A549 (cell line): ENCODE measurements at regions not wholly inside any gene's neighbourhood (a gene's known extent, or its start where the extent isn't known, plus 50 kb on each side); places are given as distances from the start of the nearest gene placed in this dataset.
A peak's percentile ranks its signal among the peaks of the same experiment; 100 is the strongest.

Experiments
- ATAC-seq, 2 experiments: fragments of 200-7000 bp in 1 of 2; fragments of >200 bp in 1 of 2; cut with Nextera tagmentation in 1 of 2; cut with Tn5 transposase in 1 of 2; 3 replicates each; pipeline versions ENCODE4 v1.8.0 to v1.9.1; 2018 to 2020; ENCODE audit warnings: mild to moderate bottlenecking in 1 of 2, moderate library complexity in 1 of 2
- CTCF ChIA-PET: fragments of 300-600 bp; sonication (Branson Sonifier 250); formaldehyde crosslinking; extraction: SDS; loops from one replicate; lab custom pipeline; 2021; ENCODE audit warnings: antibody characterized with exemption, inconsistent platforms; lab: Yijun Ruan, JAX
- POLR2A ChIA-PET: fragments of 350-600 bp; formaldehyde crosslinking; extraction: SDS; loops from one replicate; lab custom pipeline; 2021; ENCODE audit warnings: antibody characterized with exemption, inconsistent platforms; lab: Yijun Ruan, JAX
- DNase-seq, 2 experiments: peaks; one replicate each; pipeline versions ENCODE4 v3.0.0 to v3.0.0-alpha.2; 2011 to 2016; ENCODE audit warnings: low read depth in 1 of 2, low spot score in 1 of 2
- FAIRE-seq: peaks from 2 replicates; lab custom pipeline; 2011; peaks lifted over from hg19 to GRCh38; lab: Jason Lieb, UNC
- H3K27ac ChIP-seq, 2 experiments: fragments of >200 bp; sonication (Bioruptor Twin); formaldehyde crosslinking; 3 replicates each; pipeline ENCODE4 v1.5.1; 2016 to 2017
- H3K4me1 ChIP-seq: fragments of >200 bp; sonication (Bioruptor Twin); formaldehyde crosslinking; 3 replicates; pipeline ENCODE4 v1.6.1; 2016
- H3K4me2 ChIP-seq: fragments of >200 bp; sonication (Bioruptor Twin); formaldehyde crosslinking; 3 replicates; pipeline ENCODE4 v1.6.1; 2016
- H3K4me3 ChIP-seq: fragments of >200 bp; sonication (Bioruptor Twin); formaldehyde crosslinking; 3 replicates; pipeline ENCODE4 v1.5.1; 2016
- H3K9me3 ChIP-seq: fragments of >200 bp; sonication (Bioruptor Twin); formaldehyde crosslinking; 3 replicates; pipeline ENCODE4 v1.6.1; 2016
- CBX2 ChIP-seq: fragments of 200-600 bp; sonication (generic); IDR thresholded peaks from 2 replicates; pipeline ENCODE4 v1.6.1; 2016; ENCODE audit warnings: low read depth, mild to moderate bottlenecking, borderline replicate concordance
- CBX8 ChIP-seq: fragments of 200-600 bp; sonication (generic); IDR thresholded peaks from 2 replicates; pipeline ENCODE4 v1.6.1; 2016
- CEBPB ChIP-seq, 2 experiments: fragments of >200 bp in 1 of 2; sonication (Bioruptor Twin) in 1 of 2; formaldehyde crosslinking in 1 of 2; IDR thresholded peaks; 2 replicates each; pipeline ENCODE4 v1.6.1; 2012 to 2016
- CHD4 ChIP-seq: fragments of 200-600 bp; sonication (generic); IDR thresholded peaks from 2 replicates; pipeline ENCODE4 v1.6.1; 2016; ENCODE audit warnings: antibody characterized with exemption, mild to moderate bottlenecking, borderline replicate concordance
- EHMT2 ChIP-seq: fragments of 200-600 bp; sonication (generic); IDR thresholded peaks from 2 replicates; pipeline ENCODE4 v1.6.1; 2016; ENCODE audit warnings: antibody characterized with exemption, low read depth, mild to moderate bottlenecking, moderate library complexity
- EP300 ChIP-seq, 2 experiments: fragments of >200 bp; sonication (Bioruptor Twin); formaldehyde crosslinking; IDR thresholded peaks; 2 replicates in 1 of 2; 3 replicates in 1 of 2; pipeline ENCODE4 v1.6.1; 2016 to 2017
- ESRRA ChIP-seq: fragments of 150-350 bp; IDR thresholded peaks from 2 replicates; pipeline ENCODE4 v1.6.1; 2014; ENCODE audit warnings: mild to moderate bottlenecking, low read length, borderline replicate concordance
- FOSB ChIP-seq: fragments of 250-450 bp; sonication (Bioruptor Pico); IDR thresholded peaks from 2 replicates; pipeline ENCODE4 v1.5.0; 2020; ENCODE audit warnings: mild to moderate bottlenecking, moderate library complexity
- FOXS1 ChIP-seq: fragments of 250-450 bp; sonication (Bioruptor Pico); IDR thresholded peaks from 2 replicates; pipeline ENCODE4 v1.5.0; 2020; ENCODE audit warnings: mild to moderate bottlenecking, moderate library complexity
- HDAC2 ChIP-seq: fragments of 200-600 bp; sonication (generic); IDR thresholded peaks from 2 replicates; pipeline ENCODE4 v1.6.1; 2016
- HEYL ChIP-seq: fragments of 250-450 bp; sonication (Bioruptor Pico); IDR thresholded peaks from 2 replicates; pipeline ENCODE4 v1.8.0; 2021; ENCODE audit warnings: mild to moderate bottlenecking, moderate library complexity
- HOXA7 ChIP-seq: fragments of 250-450 bp; sonication (Bioruptor Pico); IDR thresholded peaks from 2 replicates; pipeline ENCODE4 v1.5.0; 2020; ENCODE audit warnings: mild to moderate bottlenecking, moderate library complexity
- KDM5A ChIP-seq: fragments of 200-600 bp; sonication (generic); IDR thresholded peaks from 2 replicates; pipeline ENCODE4 v1.6.1; 2016; ENCODE audit warnings: antibody characterized with exemption, mild to moderate bottlenecking
- NR3C1 ChIP-seq: fragments of >200 bp; sonication (Bioruptor Twin); formaldehyde crosslinking; IDR thresholded peaks from 3 replicates; pipeline ENCODE4 v1.6.1; 2017
- PHF8 ChIP-seq: fragments of 200-600 bp; sonication (generic); IDR thresholded peaks from 2 replicates; pipeline ENCODE4 v1.6.1; 2016; ENCODE audit warnings: low read depth, mild to moderate bottlenecking, antibody characterized with exemption, moderate library complexity, borderline replicate concordance
- RAD21 ChIP-seq, 2 experiments: fragments of >200 bp in 1 of 2; sonication (Bioruptor Twin) in 1 of 2; formaldehyde crosslinking in 1 of 2; IDR thresholded peaks in 1 of 2; conservative IDR thresholded peaks in 1 of 2; 2 replicates in 1 of 2; 3 replicates in 1 of 2; pipeline ENCODE4 v1.6.1; 2012 to 2018; ENCODE audit warnings: inconsistent platforms in 1 of 2
- RCOR1 ChIP-seq: fragments of 150-350 bp; IDR thresholded peaks from 2 replicates; pipeline ENCODE4 v1.6.1; 2014; ENCODE audit warnings: antibody characterized with exemption, low read length, low read depth
- RNF2 ChIP-seq: fragments of 200-600 bp; sonication (generic); IDR thresholded peaks from 2 replicates; pipeline ENCODE4 v1.6.1; 2016; ENCODE audit warnings: low read depth, mild to moderate bottlenecking, antibody characterized with exemption, moderate library complexity, borderline replicate concordance
- SREBF2 ChIP-seq: fragments of 450-650 bp; IDR thresholded peaks from 2 replicates; pipeline ENCODE4 v1.6.1; 2014; ENCODE audit warnings: mild to moderate bottlenecking, moderate library complexity
- TP53 ChIP-seq: fragments of 250-450 bp; sonication (Bioruptor Pico); IDR thresholded peaks from 2 replicates; pipeline ENCODE4 v1.5.0; 2021; ENCODE audit warnings: mild to moderate bottlenecking, moderate library complexity
- ZC3H11A ChIP-seq: fragments of 450-650 bp; IDR thresholded peaks from 2 replicates; pipeline ENCODE4 v1.6.1; 2014; ENCODE audit warnings: antibody characterized with exemption, mild to moderate bottlenecking
- ZFP36 ChIP-seq: fragments of 450-650 bp; IDR thresholded peaks from 2 replicates; pipeline ENCODE4 v1.6.1; 2014; ENCODE audit warnings: borderline replicate concordance; ENCODE audit not compliant: partially characterized antibody
- ZNF302 ChIP-seq: fragments of 250-450 bp; sonication (Bioruptor Pico); IDR thresholded peaks from 2 replicates; pipeline ENCODE4 v1.9.0; 2021; ENCODE audit warnings: inconsistent platforms, mild to moderate bottlenecking, moderate library complexity
- ZSCAN20 ChIP-seq: fragments of 250-450 bp; sonication (Bioruptor Pico); IDR thresholded peaks from 2 replicates; pipeline ENCODE4 v1.8.0; 2022; ENCODE audit warnings: mild to moderate bottlenecking, moderate library complexity
- WGBS: methylation state at CpG from one replicate; pipeline ENCODE4 v1.1.6; 2017; ENCODE audit errors: missing lambda C conversion rate; 5-methylcytosine and 5-hydroxymethylcytosine counted together
- TF ChIP-seq, protein P1 (sequence below): IDR thresholded peaks from 2 replicates; pipeline ENCODE4 v1.6.1; 2012

DNA sequence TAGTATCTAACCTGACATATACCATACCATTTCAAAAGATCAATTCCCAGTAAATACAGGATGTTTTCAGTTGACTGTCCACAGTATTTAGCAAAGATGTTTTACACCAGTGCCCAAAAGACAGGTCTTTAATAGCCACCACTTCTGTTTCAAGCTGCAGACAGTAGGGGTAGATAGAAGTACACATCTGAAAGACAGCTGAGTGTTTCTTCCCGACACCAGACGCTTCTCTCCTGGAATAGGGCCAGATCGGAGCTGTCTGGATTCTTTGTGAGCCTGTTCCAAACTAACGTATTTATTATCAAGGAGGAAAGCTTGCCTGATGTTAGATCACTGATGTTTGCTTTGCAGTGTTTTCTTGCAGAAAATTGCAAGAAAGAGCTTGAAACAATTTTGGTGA is 136.1 kb upstream of the RBMS3 start:
- 59% methylated on average over 4 of the region's 4 CpGs for WGBS
- H3K27ac ChIP-seq: no peak overlapping the region
- H3K4me2 ChIP-seq: no peak overlapping the region
- H3K4me1 ChIP-seq: no peaks in the 10 kb centered on the region
- POLR2A ChIA-PET: interaction anchor here (0.6 kb wide), 1 partner anchor 55 kb away, joined by 5 read pairs; no protein-coding TSS in a partner anchor
- CTCF ChIA-PET: interaction anchor here (0.7 kb wide), 1 partner anchor 271 kb away, joined by 3 read pairs; no protein-coding TSS in a partner anchor
- H3K4me3 ChIP-seq: no peak overlapping the region
- DNase-seq (peak in 1 of 2 experiments; percentile 18), ATAC-seq (peak in 1 of 2 experiments; percentile 46; a peak in 1 of 6 replicates), FAIRE-seq (no peak)
- H3K9me3 ChIP-seq: no peaks in the 10 kb centered on the region
- TF ChIP-seq RAD21 (conservative IDR thresholded peaks at IDR 0.05 in 1 of 2, IDR thresholded peaks at IDR 0.05 in 1 of 2) (peak in 1 of 2 experiments; percentile 37; a peak in 2 of 5 replicates), CBX2 (no peak)

DNA sequence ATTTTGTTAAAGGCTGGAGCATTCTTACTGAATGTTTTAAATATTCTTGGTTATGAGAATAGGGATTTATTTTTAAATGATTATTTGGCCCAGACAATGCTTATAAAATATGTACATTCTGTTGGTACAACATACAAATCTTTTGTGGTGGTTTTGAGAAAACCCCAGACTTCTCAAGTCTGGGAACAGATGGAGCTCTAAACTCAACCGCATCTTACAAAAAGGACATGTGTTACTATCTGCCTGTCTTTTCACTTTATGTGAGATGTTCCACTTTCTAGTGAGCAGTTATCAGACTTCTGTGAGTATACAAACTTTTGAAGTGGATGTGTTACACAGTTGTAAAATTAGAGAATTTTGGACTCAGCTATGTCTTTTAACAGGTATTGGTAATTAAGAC is 135.5 kb upstream of the RBMS3 start:
- Histone ChIP-seq H3K9me3 (no peaks in the 10 kb centered on the region), H3K27ac (no peak overlapping the region), H3K4me2 (no peak overlapping the region), H3K4me3 (no peak overlapping the region), H3K4me1 (no peaks in the 10 kb centered on the region)
- WGBS: 88% methylated on average over 1 of the region's 1 CpG
- DNase-seq (no peak), ATAC-seq (no peak), FAIRE-seq (no peak)
- CTCF ChIA-PET: interaction anchor here (0.7 kb wide), 1 partner anchor 271 kb away, joined by 3 read pairs; no protein-coding TSS in a partner anchor
- no peak for TF ChIP-seq KDM5A
- TF ChIP-seq CHD4: no peak
- TF ChIP-seq PHF8: no peak
- no peak for TF ChIP-seq TP53 (CRISPR knock-in tag)
- TF ChIP-seq HEYL (CRISPR knock-in tag): no peak
- POLR2A ChIA-PET: no interaction called here

DNA sequence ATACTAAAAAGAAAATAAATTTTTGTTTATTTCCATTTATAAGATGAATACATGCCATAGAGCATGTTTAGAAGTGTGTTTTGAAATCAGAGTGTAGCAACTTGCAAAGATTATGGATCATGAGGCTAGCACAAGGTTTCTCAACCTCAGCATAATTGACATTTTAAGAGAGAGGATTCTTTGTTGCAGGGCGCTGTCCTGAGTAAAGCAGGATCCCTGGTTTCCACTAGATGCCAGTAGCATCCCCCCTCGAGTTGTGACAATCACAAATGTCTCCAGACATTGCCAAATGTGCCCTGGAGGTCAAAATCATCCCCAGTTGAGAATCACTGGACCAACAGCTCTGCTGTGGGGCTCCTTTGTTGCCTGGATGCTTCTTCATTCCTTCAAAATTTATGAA is 128.5 kb upstream of the RBMS3 start:
- Histone ChIP-seq H3K4me1 (no peaks in the 10 kb centered on the region; the same call in 2 of the 3 replicates), H3K9me3 (no peaks in the 10 kb centered on the region), H3K4me3 (no peak overlapping the region), H3K27ac (no peak overlapping the region), H3K4me2 (no peak overlapping the region)
- TF ChIP-seq ZSCAN20 (CRISPR knock-in tag): no peak
- TF ChIP-seq ESRRA: no peak
- no peak for TF ChIP-seq CEBPB (IDR thresholded peaks at IDR 0.05)
- no peak for TF ChIP-seq RNF2
- TF ChIP-seq EP300 (IDR thresholded peaks at IDR 0.05): no peak
- TF ChIP-seq FOSB: no peak
- TF ChIP-seq, protein P1, sequence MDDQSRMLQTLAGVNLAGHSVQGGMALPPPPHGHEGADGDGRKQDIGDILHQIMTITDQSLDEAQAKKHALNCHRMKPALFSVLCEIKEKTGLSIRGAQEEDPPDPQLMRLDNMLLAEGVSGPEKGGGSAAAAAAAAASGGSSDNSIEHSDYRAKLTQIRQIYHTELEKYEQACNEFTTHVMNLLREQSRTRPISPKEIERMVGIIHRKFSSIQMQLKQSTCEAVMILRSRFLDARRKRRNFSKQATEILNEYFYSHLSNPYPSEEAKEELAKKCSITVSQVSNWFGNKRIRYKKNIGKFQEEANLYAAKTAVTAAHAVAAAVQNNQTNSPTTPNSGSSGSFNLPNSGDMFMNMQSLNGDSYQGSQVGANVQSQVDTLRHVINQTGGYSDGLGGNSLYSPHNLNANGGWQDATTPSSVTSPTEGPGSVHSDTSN: no peak
- no peak for TF ChIP-seq HDAC2
- TF ChIP-seq FOXS1 (CRISPR knock-in tag): no peak
- no peak for TF ChIP-seq ZC3H11A
- no peak for TF ChIP-seq NR3C1
- ChIA-PET CTCF (interaction anchor here (1.1 kb wide), 1 partner anchor 9 kb away, joined by 3 read pairs; no protein-coding TSS in a partner anchor), POLR2A (no interaction called here)
- 32% methylated on average over 2 of the region's 2 CpGs for WGBS
- FAIRE-seq (no peak), DNase-seq (peak in 1 of 2 experiments; percentile 8), ATAC-seq (no peak)

DNA sequence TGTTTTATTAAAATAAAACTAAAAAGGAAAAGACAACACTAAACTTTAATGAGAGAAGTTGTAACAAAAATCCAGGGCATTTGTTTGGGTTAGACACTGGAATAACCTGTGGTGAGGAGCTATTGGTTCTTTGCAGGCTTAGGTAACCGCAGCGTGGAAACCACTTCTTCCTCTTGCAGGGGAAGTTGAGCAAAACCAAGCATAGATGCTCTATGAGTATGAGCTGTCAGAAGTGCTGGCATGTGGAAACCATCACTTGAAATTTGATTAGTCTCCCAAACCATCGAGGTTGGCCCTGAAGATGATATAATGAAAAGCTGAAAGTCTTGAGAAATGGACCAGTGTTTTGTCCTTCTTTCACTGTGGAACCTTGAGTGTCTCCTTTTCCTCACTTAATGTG is 127.1 kb upstream of the RBMS3 start:
- no peak for DNase-seq
- WGBS: 73% methylated on average over 3 of the region's 3 CpGs
- H3K4me3 ChIP-seq: no peak overlapping the region
- no peak for FAIRE-seq
- no peak overlapping the region for H3K4me2 ChIP-seq
- no peaks in the 10 kb centered on the region; the same call in 2 of the 3 replicates for H3K4me1 ChIP-seq
- no peak for TF ChIP-seq ZFP36
- no peak for TF ChIP-seq CBX8
- no peak for TF ChIP-seq FOXS1 (CRISPR knock-in tag)
- TF ChIP-seq EP300 (IDR thresholded peaks at IDR 0.05): no peak
- TF ChIP-seq SREBF2: no peak
- TF ChIP-seq HOXA7 (CRISPR knock-in tag): no peak
- no peak for TF ChIP-seq EHMT2
- TF ChIP-seq FOSB: no peak
- TF ChIP-seq CBX2: no peak
- TF ChIP-seq RCOR1: no peak
- no peak for TF ChIP-seq HDAC2
- TF ChIP-seq HEYL (CRISPR knock-in tag): no peak
- no peak for TF ChIP-seq ESRRA
- TF ChIP-seq ZNF302 (CRISPR knock-in tag): no peak
- ATAC-seq: no peak
- POLR2A ChIA-PET: no interaction called here
- no peak overlapping the region for H3K27ac ChIP-seq
- H3K9me3 ChIP-seq: no peaks in the 10 kb centered on the region
- CTCF ChIA-PET: no interaction called here
